HG03558 (cell line): ENCODE measurements at regions not wholly inside any gene's neighbourhood (a gene's known extent, or its start where the extent isn't known, plus 50 kb on each side); places are given as distances from the start of the nearest gene placed in this dataset.
"Not testable (repeated sequence)": the region's sequence is repeated elsewhere in the genome, so short reads cannot be mapped to it uniquely, and the experiment has no call there.

Experiments used
- ATAC-seq: cut with Tn5 transposase; IDR thresholded peaks from one replicate; pipeline ENCODE4 v1.9.1; 2021; ENCODE audit warnings: moderate number of reproducible peaks; ENCODE audit not compliant: unreplicated experiment; ENCODE audit errors: extremely low read depth

DNA sequence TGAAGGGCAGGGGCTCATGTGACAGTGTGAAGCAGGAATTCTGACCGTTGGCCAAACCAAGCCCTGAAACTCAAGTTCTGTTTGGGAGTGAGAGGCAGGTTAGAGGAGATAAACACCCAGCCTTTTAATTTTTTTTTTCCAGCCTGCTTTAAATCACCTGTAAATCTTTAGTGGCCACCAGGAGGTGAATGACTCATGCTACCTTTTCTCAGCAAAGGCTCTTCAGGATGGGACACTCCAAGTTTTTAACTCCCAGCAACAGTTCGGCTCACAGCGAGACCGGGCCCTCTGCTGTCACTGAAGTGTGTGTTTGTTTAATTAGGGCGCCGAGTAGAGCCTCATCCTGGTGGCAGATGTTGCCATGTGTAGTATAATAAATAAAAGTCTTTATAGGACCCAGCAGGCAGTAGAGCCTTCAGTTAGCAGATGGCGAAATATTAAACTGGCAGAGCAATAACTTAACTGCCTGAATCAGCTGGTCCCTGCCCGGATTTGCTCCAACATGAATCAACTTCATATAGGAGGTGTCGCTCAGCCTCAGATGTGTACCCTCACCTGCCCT lies 180.3 kb downstream of the NPIPA7 start:
- ATAC-seq, result not testable (repeated sequence)

DNA sequence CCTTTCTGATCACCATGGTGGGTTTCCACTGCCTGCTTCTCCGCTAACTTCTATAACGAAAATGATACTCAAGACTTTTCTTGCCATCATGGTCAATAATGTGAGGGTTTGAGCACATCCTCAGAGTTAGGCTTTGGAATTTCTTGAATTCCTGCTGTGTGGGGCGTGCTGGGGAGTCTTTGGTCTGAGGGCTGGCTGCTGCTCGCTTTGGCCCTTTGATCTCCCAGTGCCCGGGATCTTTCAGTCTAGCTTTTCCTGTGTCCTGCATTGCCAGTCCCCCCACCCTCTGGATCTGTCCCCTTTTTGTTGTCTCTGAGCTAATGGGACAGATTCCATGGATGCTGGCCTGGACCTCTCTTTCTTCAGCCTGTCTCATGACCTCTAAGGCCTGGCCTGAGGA lies 182.6 kb downstream of the NPIPA7 start:
- not testable (repeated sequence) for ATAC-seq

GRCh38 chr16:16563962-16564361 lies 185.0 kb downstream of the NPIPA7 start:
- ATAC-seq, result not testable (repeated sequence)

GRCh38 chr16:16565326-16565725 lies 186.4 kb downstream of the NPIPA7 start:
- not testable (repeated sequence) for ATAC-seq

GRCh38 chr16:16570055-16570454 lies 191.1 kb downstream of the NPIPA7 start:
- not testable (repeated sequence) for ATAC-seq

- not testable (repeated sequence) for ATAC-seq
These were observed 191.9 kb downstream of the NPIPA7 start for GRCh38 chr16:16570874-16571273.

DNA sequence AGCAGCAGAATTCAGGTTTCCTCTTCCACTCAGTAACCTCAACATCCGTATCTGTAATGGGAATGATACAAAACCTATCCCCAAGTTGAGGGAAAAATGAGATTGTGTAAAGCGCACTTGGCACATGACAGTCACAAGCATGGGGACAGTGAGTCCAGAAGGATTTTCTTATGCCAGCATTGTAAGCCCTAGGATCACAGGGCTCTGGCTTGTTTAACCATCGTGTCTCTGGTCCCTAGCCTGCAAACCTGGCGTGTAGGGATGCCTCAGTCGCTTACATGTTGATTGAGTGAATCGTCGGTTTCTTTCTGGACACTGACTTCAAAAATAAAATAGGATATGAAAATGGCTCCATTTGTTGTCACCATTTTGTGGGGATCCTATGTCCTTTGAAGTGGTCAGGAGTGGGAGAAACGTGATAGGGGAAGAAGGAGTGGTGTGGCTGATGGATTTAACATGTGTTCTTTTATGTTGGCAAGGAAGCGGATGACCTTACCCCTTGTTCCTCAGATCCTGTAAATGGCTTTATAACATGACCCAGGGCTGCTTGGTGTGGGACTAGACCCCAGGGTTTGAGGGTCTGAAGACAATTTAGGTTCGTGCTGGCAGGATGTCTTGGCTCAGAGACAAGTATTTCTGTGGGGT lies 193.3 kb downstream of the NPIPA7 start:
- not testable (repeated sequence) for ATAC-seq

DNA sequence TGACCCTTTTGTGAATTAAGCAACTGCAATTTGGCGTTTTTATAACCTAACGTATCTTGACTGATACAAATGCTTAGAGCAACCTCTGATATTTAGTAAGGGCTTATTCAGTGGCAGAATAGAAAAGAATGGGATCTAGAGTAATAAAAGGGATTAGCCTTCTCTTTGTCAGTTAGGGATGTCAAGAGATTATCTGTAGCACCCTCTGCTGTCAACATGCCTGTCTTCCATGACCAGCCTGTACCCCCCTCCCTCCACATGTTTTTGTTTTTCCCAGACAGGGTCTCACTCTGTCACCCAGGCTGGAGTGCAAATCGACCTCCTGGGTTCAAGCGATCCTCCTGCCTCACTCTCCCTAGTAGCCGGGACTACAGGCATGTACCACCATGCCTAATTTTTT lies 198.1 kb downstream of the NPIPA7 start:
- ATAC-seq, result not testable (repeated sequence)

DNA sequence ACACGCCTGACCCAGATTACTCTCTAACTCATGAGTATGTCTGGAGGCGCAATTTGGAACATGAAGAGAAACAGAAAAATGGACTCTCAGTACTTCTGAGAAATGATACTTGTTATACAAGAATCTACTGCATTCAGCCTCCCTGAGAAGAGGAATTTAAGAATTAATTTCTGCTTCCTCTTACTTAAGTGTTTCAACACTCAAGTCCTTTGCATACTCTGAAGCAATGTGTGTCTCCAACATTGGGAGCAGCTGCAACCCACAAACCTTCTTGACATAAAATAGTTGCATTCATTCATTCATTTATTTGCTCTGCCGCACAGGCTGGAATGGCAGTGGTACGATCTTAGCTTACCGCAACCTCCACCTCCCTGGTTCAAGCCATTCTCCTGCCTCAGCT lies 199.8 kb downstream of the NPIPA7 start:
- no peak for ATAC-seq

GRCh38 chr16:16582916-16583315 lies 204.0 kb downstream of the NPIPA7 start:
- ATAC-seq, result not testable (repeated sequence)

DNA sequence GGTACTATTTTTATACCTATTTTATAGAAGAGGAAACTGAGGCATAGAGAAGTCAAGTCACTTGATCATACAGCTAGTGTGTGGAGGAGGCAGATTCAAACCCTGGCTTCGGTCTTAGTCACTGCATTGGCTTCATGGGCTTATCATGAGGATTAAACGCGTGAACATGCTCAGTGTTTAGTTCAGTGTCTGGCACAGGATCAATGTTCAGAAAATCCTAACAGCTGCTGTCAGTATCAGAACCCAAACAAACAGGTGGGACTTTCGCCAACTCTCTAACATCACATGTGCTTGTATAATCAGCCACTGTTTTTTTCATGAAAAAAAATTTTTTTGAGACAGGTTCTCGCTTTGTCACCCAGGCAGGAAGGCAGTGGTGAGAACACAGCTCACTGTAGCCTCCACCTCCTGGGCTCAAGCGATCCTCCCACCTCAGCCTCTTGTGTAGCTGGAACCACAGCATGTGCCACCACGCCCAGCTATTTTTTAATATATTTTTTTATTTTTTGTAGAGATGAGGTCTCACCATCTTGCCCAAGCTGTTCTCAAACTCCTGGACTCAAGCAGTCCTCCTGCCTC lies 207.2 kb downstream of the NPIPA7 start:
- not testable (repeated sequence) for ATAC-seq

DNA sequence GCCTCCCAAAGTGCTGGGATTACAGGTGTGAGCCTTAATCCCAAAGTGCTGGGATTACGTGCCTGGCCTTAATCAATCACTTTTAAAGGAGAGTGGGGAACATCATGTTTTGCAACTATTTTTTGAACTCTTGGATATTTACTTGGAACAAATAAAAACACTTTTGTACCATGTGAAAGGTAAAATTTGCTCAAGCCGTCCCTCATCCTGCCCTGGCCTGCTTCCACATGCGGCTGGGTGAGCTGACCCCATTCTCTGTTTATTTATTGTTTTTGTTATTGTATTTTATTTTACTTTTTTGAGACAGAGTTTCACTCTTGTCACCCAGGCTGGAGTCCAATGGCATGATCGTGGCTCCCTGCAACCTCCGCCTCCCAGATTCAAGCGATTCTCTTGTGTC lies 208.0 kb downstream of the NPIPA7 start:
- ATAC-seq, result not testable (repeated sequence)

- not testable (repeated sequence) for ATAC-seq
These were observed 209.5 kb downstream of the NPIPA7 start for GRCh38 chr16:16588436-16588835.

DNA sequence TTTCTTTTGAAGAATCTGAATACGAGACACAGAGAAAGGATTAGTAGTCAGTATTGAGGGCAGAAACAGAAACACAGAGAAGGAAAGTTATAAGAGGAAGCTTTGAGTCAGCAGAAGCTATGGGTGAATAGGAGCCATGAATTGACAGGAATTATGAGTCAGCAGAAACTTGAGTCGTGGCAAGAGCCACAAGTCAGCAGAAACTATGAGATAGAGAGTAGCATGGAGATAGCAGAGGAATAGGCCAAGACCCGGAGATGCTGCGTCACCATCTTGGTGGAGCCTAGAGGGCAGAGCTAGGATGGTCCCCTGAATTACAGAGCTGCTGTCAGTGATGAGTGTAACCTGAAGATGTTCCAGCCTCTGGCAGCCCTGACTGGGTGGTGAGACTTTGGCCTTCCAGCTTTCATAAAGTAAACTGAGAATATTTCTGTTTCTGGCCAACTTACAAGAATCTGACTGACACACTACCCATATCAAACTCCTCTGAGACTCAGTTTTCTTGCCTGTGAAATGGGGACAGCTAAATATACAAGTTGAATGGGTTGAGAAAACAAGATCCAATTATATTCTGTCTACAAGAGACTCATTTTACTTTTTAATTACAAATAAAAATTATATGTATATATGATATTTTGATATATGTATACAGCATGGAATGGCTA lies 211.8 kb downstream of the NPIPA7 start:
- not testable (repeated sequence) for ATAC-seq

GRCh38 chr16:16593156-16593863 lies 214.4 kb downstream of the NPIPA7 start:
- not testable (repeated sequence) for ATAC-seq

GRCh38 chr16:16595029-16595718 lies 216.2 kb downstream of the NPIPA7 start:
- not testable (repeated sequence) for ATAC-seq

- ATAC-seq, result not testable (repeated sequence)
These were observed 222.3 kb downstream of the NPIPA7 start for GRCh38 chr16:16601239-16601638.

DNA sequence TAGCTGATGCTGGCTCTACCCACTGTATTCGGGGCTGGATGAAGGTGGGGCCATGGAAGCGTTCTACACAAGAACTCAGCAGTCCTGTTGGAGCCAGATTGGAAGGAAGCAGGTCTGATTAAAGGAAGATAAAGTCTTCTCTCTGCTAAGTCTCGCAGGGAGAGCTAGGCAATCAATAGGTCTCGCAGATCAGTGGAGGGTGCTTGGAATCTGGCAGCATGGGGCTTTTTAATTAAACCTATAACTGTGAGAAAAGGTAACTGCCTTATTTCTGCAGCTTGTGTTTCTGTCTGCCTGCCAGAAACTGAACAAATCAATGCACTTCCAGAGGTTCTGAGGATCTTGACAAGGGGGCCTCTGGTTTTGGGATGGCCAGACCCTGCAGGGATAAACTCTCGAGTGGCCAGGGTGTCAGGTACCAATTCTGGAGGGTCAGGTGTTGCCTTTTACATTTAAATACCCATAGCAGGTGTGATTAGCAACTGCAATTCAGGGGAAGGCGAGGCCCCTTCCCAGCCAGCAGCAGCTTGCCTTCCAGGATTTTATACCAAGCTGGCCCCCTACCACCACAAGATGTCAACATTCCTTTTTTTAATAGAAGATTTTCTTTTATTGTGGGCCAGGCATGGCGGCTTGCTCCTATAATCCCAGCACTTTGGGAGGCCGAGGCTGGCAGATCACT lies 228.6 kb downstream of the NPIPA7 start:
- ATAC-seq, result not testable (repeated sequence)

DNA sequence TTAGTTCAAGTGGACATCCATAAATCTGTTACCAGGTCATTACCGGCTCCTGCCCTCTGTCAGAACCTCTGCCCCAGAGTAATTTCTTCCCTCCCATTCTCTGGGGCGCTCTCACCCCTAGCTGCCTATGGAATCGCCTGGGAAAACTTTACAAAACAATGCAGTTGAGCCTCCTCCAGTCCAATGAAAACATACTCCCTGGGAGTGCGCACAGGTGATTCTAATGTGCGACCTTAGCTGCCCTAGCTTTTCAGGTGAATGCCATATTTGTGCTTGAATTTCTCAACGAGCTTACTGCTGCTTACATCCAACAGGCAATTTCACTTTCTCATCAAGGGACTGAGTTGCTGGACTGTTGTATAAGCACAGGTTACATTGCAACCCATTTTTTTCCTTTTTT lies 230.7 kb downstream of the NPIPA7 start:
- not testable (repeated sequence) for ATAC-seq
